ENCODE measurements at regions not wholly inside any gene's neighbourhood (a gene's known extent, or its start where the extent isn't known, plus 50 kb on each side); places are given as distances from the start of the nearest gene placed in this dataset.

- TF ChIP-seq GABPA (IDR thresholded peaks at IDR 0.05; ENCODE audit: low read depth) (no peak), CTCF (IDR thresholded peaks at IDR 0.05; ENCODE audit: insufficient read depth, low read length) (no peak)
These were observed 98.1 kb downstream of the GPR37 start for GRCh38 chr7:124667312-124668153.

Measured in HL-60 (cell line).